ENCODE measurements at regions not wholly inside any gene's neighbourhood (a gene's known extent, or its start where the extent isn't known, plus 50 kb on each side); places are given as distances from the start of the nearest gene placed in this dataset.
A peak's percentile ranks its signal among the peaks of the same experiment; 100 is the strongest.
"Not testable (repeated sequence)": the region's sequence is repeated elsewhere in the genome, so short reads cannot be mapped to it uniquely, and the experiment has no call there.

DNA sequence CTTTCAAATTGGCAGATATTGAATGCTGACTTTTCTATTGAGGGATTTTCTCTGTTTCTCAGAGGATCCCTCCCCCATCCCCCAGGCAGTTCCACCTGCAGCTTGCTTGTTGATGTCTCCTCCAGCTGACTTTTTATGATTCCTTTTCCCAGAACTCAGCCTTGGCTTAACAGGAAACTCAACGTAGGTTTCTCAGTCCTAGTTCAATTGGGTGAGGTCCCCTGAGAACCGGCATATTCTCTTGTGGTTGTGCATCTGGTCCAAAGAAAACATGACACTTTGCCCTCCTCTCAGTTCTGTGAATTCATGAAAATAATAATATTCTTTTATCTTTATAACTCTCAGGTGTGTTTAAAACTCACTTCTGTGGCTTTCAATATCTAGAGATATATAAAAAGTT, 1222.1 kb downstream of the OTOL1 start:
- H3K4me3 ChIP-seq (ENCODE audit: low read length), result no peak overlapping the region
- TF ChIP-seq CTCF (IDR thresholded peaks at IDR 0.05; ENCODE audit: insufficient read depth, low read depth, low read length, missing control alignments), result no peak
- DNase-seq (ENCODE audit: low read depth), result no peak

DNA sequence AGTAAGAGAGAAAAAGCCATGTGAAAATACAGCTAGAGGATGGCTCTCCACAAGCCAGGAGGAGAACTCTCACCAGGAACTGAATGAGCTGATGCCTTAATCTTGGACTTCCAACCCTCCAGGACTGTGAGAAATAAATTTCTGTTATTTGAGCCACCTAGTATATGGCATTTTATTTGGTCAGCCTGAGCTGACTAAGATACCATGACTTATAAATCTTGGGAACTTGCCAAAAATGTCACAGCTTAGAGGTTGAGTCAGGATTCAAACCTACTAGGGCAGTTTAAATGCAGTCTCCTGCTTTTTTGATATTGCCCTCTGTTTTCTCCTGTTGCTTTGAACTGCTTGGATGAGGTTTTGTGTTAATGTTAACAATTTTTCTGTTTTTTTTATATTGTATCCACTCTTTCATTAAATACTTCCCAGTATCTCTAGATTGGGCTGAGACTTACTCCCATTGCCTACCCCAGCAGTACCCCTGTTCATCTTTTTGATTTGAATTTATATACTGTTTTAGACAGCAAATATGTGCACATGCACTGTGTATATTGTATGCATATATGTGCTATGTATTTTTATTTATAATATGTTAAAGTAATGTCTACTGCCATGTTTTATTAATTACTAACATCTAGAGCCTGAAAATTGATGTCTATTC, 1223.2 kb downstream of the OTOL1 start:
- no peak for TF ChIP-seq CTCF (IDR thresholded peaks at IDR 0.05; ENCODE audit: insufficient read depth, low read depth, low read length, missing control alignments)
- H3K4me3 ChIP-seq (ENCODE audit: low read length), result no peak overlapping the region
- peak; percentile 96 for DNase-seq (ENCODE audit: low read depth)

- DNase-seq (ENCODE audit: low read depth), result peak; percentile 26
- no peak overlapping the region for H3K4me3 ChIP-seq (ENCODE audit: low read length)
- TF ChIP-seq CTCF (IDR thresholded peaks at IDR 0.05; ENCODE audit: insufficient read depth, low read depth, low read length, missing control alignments), result no peak
These were observed 1225.1 kb downstream of the OTOL1 start for GRCh38 chr3:162721736-162722135.

DNA sequence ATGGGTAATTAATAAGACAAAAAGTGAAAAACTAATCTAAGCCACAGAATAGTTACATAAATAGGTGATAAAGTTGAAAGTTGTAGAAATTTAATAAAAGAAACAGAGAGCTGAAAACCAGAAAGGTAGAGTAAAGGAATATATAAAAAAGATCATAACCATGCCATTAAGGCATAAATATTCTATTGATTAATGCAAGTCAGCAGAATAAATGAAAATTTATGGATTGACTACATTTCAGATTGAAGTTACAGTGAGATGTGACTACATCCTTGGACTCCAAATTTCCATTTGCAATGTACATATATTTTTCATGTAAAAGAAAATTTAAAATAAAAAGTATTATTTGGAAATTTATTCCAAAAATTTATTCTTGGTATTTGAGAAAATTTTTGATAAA, 1225.7 kb downstream of the OTOL1 start:
- DNase-seq (ENCODE audit: low read depth), result no peak
- H3K4me3 ChIP-seq (ENCODE audit: low read length), result no peak overlapping the region
- no peak for TF ChIP-seq CTCF (IDR thresholded peaks at IDR 0.05; ENCODE audit: insufficient read depth, low read depth, low read length, missing control alignments)

GRCh38 chr3:162722796-162723195, 1226.2 kb downstream of the OTOL1 start:
- not testable (repeated sequence) for H3K4me3 ChIP-seq (ENCODE audit: low read length); DNase-seq (ENCODE audit: low read depth)

GRCh38 chr3:162729686-162730085, 1233.1 kb downstream of the OTOL1 start:
- H3K4me3 ChIP-seq (ENCODE audit: low read length), result no peak overlapping the region
- TF ChIP-seq CTCF (IDR thresholded peaks at IDR 0.05; ENCODE audit: insufficient read depth, low read depth, low read length, missing control alignments), result no peak
- peak; percentile 74 for DNase-seq (ENCODE audit: low read depth)

- not testable (repeated sequence) for H3K4me3 ChIP-seq (ENCODE audit: low read length); DNase-seq (ENCODE audit: low read depth)
These were observed 1235.4 kb downstream of the OTOL1 start for GRCh38 chr3:162731961-162732360.

GRCh38 chr3:162738784-162739183, 1242.2 kb downstream of the OTOL1 start:
- no peak overlapping the region for H3K4me3 ChIP-seq (ENCODE audit: low read length)
- TF ChIP-seq CTCF (IDR thresholded peaks at IDR 0.05; ENCODE audit: insufficient read depth, low read depth, low read length, missing control alignments), result no peak
- DNase-seq (ENCODE audit: low read depth), result peak; percentile 9

Data from epithelial cell of esophagus (primary cell).